ENCODE measurements at regions not wholly inside any gene's neighbourhood (a gene's known extent, or its start where the extent isn't known, plus 50 kb on each side); places are given as distances from the start of the nearest gene placed in this dataset.
"Not testable (repeated sequence)": the region's sequence is repeated elsewhere in the genome, so short reads cannot be mapped to it uniquely, and the experiment has no call there.

DNA sequence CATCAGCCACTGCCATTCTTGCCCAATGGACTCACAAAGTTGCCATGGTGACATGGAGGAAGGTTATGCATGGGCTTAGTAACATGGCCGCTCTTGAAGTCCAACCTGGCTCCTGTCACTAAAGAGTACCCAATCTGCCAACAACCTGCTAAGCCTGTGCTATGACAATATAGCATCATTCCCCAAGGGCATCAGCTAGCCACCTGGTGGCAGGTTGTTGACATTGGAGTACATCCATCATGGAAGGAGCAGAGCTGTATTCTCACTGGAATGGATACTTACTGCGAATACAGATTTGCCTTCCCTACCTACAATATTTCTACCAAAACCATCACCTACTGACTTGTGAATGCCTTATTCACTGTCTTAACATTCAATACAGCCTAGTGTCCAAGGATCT is 138.9 kb upstream of the RORA start:
- no peaks in the 10 kb centered on the region for H3K27me3 ChIP-seq (ENCODE audit: control insufficient read depth in 3 of 3, insufficient read depth in 3 of 3, low read length in 3 of 3)
- H3K4me1 ChIP-seq (ENCODE audit: control insufficient read depth in 3 of 3, insufficient read depth in 3 of 3, low read length in 3 of 3) = no peaks in the 10 kb centered on the region
- H3K4me3 ChIP-seq (ENCODE audit: low read length in 3 of 3) = no peak overlapping the region
- H3K9ac ChIP-seq (ENCODE audit: low read depth in 1 of 3, low read length in 3 of 3) = no peak overlapping the region
- H3K9me3 ChIP-seq (ENCODE audit: control insufficient read depth in 3 of 3, low read length in 3 of 3) = peaks cover 0 to 2% (median 0%) of the 10 kb centered on the region in 3 donors
- no peak overlapping the region for H3K27ac ChIP-seq (ENCODE audit: low read depth, low read length)
- no peaks in the 10 kb centered on the region for H3K36me3 ChIP-seq (ENCODE audit: control insufficient read depth in 3 of 3, insufficient read depth in 3 of 3, low read length in 3 of 3)

DNA sequence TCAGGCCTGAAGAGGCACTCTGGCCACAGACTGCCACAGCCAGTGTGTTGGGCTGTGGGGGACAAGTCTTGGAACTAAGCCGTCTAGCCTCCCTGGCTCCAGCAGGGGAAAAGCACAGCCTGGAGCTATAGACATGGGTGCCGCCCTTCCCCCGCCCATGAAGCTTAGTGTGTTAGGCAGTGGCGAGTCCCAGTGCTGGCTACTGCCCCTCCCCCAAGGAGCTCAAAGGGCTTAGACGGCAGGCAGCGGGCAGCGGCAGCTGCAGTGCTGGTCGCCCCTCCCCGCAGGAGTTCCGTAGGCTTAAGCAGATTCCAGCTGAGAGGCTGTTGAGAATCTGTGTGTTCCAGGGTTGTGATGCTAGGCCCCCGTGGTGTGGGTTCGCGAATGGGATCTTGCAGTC is 135.8 kb upstream of the RORA start:
- Histone ChIP-seq H3K4me1 (ENCODE audit: control insufficient read depth in 3 of 3, insufficient read depth in 3 of 3, low read length in 3 of 3) (no peaks in the 10 kb centered on the region), H3K27ac (ENCODE audit: low read depth, low read length) (no peak overlapping the region), H3K9ac (ENCODE audit: low read depth in 1 of 3, low read length in 3 of 3) (no peak overlapping the region), H3K27me3 (ENCODE audit: control insufficient read depth in 3 of 3, insufficient read depth in 3 of 3, low read length in 3 of 3) (no peaks in the 10 kb centered on the region), H3K36me3 (ENCODE audit: control insufficient read depth in 3 of 3, insufficient read depth in 3 of 3, low read length in 3 of 3) (no peaks in the 10 kb centered on the region), H3K4me3 (ENCODE audit: low read length in 3 of 3) (no peak overlapping the region), H3K9me3 (ENCODE audit: control insufficient read depth in 3 of 3, low read length in 3 of 3) (peaks cover 0 to 3% (median 0%) of the 10 kb centered on the region in 3 donors)

DNA sequence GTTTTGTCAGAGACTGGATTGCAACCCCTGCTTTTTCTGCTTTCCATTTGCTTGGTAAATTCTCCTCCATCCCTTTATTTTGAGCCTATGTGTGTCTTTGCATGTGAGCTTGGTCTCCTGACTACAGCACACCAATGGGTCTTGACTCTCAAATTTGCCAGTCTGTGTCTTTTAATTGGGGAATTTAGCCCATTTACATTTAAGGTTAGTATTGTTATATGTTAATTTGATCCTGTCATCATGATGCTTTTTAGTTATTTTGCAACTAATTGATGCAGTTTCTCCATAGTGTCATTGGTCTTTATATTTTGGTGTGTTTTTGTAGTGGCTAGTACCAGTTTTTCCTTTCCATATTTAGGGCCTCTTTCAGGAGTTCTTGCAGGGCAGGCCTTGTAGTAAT is 133.8 kb upstream of the RORA start:
- H3K4me3 ChIP-seq (ENCODE audit: low read length in 3 of 3); H3K27me3 ChIP-seq (ENCODE audit: control insufficient read depth in 3 of 3, insufficient read depth in 3 of 3, low read length in 3 of 3); H3K36me3 ChIP-seq (ENCODE audit: control insufficient read depth in 3 of 3, insufficient read depth in 3 of 3, low read length in 3 of 3); H3K27ac ChIP-seq (ENCODE audit: low read depth, low read length); H3K9me3 ChIP-seq (ENCODE audit: control insufficient read depth in 3 of 3, low read length in 3 of 3); H3K9ac ChIP-seq (ENCODE audit: low read depth in 1 of 3, low read length in 3 of 3); H3K4me1 ChIP-seq (ENCODE audit: control insufficient read depth in 3 of 3, insufficient read depth in 3 of 3, low read length in 3 of 3): not testable (repeated sequence)

DNA sequence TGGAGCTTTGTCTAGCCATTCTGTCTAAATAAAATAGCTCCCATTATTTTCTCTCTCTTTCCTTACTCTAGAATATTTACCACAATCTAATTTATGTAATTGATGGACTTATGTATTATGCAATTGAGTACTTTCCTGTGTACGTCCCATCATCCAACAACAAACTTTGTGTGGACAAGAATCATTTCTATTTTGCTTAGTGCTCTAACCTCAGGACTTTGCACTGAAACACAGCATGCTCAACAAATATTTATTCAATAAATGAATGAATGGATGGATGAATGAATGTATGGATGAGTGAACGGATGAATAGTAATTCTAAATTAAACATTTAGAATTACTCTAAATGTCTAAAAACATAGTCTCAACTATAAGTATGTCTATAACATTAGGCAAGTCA is 115.2 kb upstream of the RORA start:
- Histone ChIP-seq H3K27me3 (ENCODE audit: control insufficient read depth in 3 of 3, insufficient read depth in 3 of 3, low read length in 3 of 3) (no peaks in the 10 kb centered on the region), H3K36me3 (ENCODE audit: control insufficient read depth in 3 of 3, insufficient read depth in 3 of 3, low read length in 3 of 3) (no peaks in the 10 kb centered on the region), H3K27ac (ENCODE audit: low read depth, low read length) (no peak overlapping the region), H3K4me3 (ENCODE audit: low read length in 3 of 3) (no peak overlapping the region), H3K4me1 (ENCODE audit: control insufficient read depth in 3 of 3, insufficient read depth in 3 of 3, low read length in 3 of 3) (no peaks in the 10 kb centered on the region), H3K9ac (ENCODE audit: low read depth in 1 of 3, low read length in 3 of 3) (no peak overlapping the region), H3K9me3 (ENCODE audit: control insufficient read depth in 3 of 3, low read length in 3 of 3) (no peaks in the 10 kb centered on the region)

DNA sequence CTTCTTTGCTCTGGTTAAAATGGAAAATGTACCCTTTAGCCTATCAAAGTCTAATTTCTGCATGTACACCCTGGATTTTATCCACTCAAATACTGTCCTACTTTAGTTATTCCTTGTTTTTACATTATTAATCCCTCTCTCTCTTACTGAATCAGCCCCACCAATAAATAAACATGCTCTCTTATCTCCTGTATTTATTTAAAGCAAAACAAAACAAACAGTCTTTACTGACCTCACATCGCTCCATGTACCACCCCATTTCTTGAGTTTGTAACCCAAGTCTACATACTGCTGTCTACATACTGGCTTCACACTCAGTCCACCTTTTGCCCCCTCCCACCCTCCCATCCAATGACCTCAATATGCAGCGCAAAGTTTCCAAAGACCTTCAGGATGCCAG is 113.3 kb upstream of the RORA start:
- Histone ChIP-seq H3K27me3 (ENCODE audit: control insufficient read depth in 3 of 3, insufficient read depth in 3 of 3, low read length in 3 of 3) (no peaks in the 10 kb centered on the region), H3K36me3 (ENCODE audit: control insufficient read depth in 3 of 3, insufficient read depth in 3 of 3, low read length in 3 of 3) (no peaks in the 10 kb centered on the region), H3K9ac (ENCODE audit: low read depth in 1 of 3, low read length in 3 of 3) (no peak overlapping the region), H3K4me3 (ENCODE audit: low read length in 3 of 3) (no peak overlapping the region), H3K9me3 (ENCODE audit: control insufficient read depth in 3 of 3, low read length in 3 of 3) (no peaks in the 10 kb centered on the region), H3K4me1 (ENCODE audit: control insufficient read depth in 3 of 3, insufficient read depth in 3 of 3, low read length in 3 of 3) (no peaks in the 10 kb centered on the region), H3K27ac (ENCODE audit: low read depth, low read length) (no peak overlapping the region)

DNA sequence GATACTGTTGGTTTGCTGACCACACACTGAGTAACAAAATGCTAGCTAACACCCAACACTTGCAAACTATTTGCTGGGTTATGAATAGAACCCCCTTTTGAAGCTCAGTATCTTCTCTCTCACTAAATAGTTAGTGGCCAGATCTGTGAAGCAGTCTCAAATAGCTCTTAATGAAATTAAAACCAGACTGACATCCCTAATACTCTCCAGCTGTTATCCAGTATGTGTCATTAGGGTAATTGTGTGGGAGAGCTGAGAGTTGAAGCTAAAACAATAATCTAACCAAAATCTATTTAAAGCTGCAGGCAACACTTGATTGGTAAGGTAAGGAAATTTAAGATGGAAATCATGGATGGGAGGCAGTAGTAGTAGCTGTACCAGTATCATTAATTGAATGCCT is 110.4 kb upstream of the RORA start:
- H3K4me3 ChIP-seq (ENCODE audit: low read length in 3 of 3) = no peak overlapping the region
- no peaks in the 10 kb centered on the region for H3K36me3 ChIP-seq (ENCODE audit: control insufficient read depth in 3 of 3, insufficient read depth in 3 of 3, low read length in 3 of 3)

DNA sequence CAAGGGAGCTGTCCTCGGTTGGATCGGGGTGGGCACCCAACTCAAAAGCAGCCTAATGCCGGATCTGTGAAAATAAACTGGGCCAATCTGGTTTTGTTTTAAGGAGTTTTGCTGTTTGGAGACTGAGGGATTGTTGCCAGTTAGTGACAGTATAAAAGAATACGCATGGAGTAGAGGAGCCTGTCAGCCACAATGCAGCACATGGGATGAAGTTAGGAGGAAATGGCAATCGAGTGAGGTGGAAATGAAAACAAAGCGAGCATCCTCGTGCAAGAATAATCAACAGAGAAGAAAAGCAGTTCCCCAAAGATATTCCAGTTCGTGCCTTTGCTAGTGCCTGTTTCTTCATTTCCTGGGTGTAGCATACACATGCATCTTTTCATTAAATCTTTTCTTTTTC is 108.4 kb upstream of the RORA start:
- peaks cover 0 to 3% (median 0%) of the 10 kb centered on the region in 3 donors for H3K27me3 ChIP-seq (ENCODE audit: control insufficient read depth in 3 of 3, insufficient read depth in 3 of 3, low read length in 3 of 3)
- no peaks in the 10 kb centered on the region for H3K4me1 ChIP-seq (ENCODE audit: control insufficient read depth in 3 of 3, insufficient read depth in 3 of 3, low read length in 3 of 3)
- H3K4me3 ChIP-seq (ENCODE audit: low read length in 3 of 3) = no peak overlapping the region
- no peaks in the 10 kb centered on the region for H3K36me3 ChIP-seq (ENCODE audit: control insufficient read depth in 3 of 3, insufficient read depth in 3 of 3, low read length in 3 of 3)
- no peak overlapping the region for H3K27ac ChIP-seq (ENCODE audit: low read depth, low read length)
- H3K9me3 ChIP-seq (ENCODE audit: control insufficient read depth in 3 of 3, low read length in 3 of 3) = peaks cover 0 to 2% (median 2%) of the 10 kb centered on the region in 3 donors
- no peak overlapping the region for H3K9ac ChIP-seq (ENCODE audit: low read depth in 1 of 3, low read length in 3 of 3)

More for the DNA sequence above, 110.4 kb upstream of the RORA start:
- H3K9ac ChIP-seq (ENCODE audit: low read depth in 1 of 3, low read length in 3 of 3) = no peak overlapping the region
- H3K27ac ChIP-seq (ENCODE audit: low read depth, low read length) = no peak overlapping the region
- H3K9me3 ChIP-seq (ENCODE audit: control insufficient read depth in 3 of 3, low read length in 3 of 3) = peaks cover 0 to 2% (median 2%) of the 10 kb centered on the region in 3 donors
- no peaks in the 10 kb centered on the region for H3K4me1 ChIP-seq (ENCODE audit: control insufficient read depth in 3 of 3, insufficient read depth in 3 of 3, low read length in 3 of 3)
- no peaks in the 10 kb centered on the region for H3K27me3 ChIP-seq (ENCODE audit: control insufficient read depth in 3 of 3, insufficient read depth in 3 of 3, low read length in 3 of 3)

DNA sequence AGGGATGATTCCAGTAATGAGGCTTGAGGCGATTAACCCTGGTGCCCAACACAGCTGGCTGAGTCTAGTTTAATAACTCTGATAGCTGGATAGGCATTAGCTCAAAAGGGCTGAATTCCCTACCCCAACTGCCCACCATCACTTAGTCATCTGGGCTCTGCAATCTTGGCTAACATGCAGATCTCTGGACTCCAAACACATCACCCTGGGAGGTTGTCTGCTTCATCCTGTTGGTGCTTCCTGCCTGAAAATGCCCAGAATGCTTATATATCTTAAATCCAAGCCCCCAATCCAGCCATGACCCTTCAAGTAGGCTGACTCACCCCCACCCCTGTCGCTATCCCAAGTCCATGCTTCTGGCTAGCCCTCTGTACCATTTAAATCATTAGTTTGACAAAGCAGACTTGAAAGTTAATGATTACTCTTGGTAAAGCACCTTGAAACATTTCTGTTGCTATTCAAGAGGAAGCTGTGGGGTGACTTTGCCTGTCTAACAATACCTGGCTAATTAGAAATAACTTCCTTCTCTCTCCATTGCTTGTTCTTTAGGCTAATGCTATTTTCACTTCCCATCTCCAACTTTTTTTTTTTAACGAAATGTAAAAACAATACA is 107.0 kb upstream of the RORA start:
- H3K36me3 ChIP-seq (ENCODE audit: control insufficient read depth in 3 of 3, insufficient read depth in 3 of 3, low read length in 3 of 3) = no peaks in the 10 kb centered on the region
- H3K4me1 ChIP-seq (ENCODE audit: control insufficient read depth in 3 of 3, insufficient read depth in 3 of 3, low read length in 3 of 3) = no peaks in the 10 kb centered on the region
- no peak overlapping the region for H3K9ac ChIP-seq (ENCODE audit: low read depth in 1 of 3, low read length in 3 of 3)
- peaks cover 0 to 3% (median 0%) of the 10 kb centered on the region in 3 donors for H3K27me3 ChIP-seq (ENCODE audit: control insufficient read depth in 3 of 3, insufficient read depth in 3 of 3, low read length in 3 of 3)
- H3K9me3 ChIP-seq (ENCODE audit: control insufficient read depth in 3 of 3, low read length in 3 of 3) = peaks cover 0 to 2% (median 2%) of the 10 kb centered on the region in 3 donors
- no peak overlapping the region for H3K27ac ChIP-seq (ENCODE audit: low read depth, low read length)
- no peak overlapping the region for H3K4me3 ChIP-seq (ENCODE audit: low read length in 3 of 3)

DNA sequence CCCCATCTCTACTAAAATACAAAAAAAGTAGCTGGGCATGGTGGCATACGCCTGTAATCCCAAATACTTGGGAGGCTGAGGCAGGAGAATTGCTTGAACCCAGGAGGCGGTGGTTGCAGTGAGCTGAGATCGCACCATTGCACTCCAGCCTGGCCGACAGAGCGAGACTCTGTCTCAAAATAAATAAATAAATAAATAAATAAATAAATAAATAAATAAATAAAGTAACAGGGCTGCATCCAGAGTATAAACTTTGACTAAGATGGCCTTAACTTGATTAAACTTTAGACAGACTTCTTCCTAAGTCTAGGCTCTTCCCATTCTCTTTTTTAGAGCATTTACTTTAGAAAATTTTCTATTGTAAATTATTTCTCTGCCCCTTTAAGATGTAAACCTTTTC is 105.6 kb upstream of the RORA start:
- H3K4me1 ChIP-seq (ENCODE audit: control insufficient read depth in 3 of 3, insufficient read depth in 3 of 3, low read length in 3 of 3); H3K36me3 ChIP-seq (ENCODE audit: control insufficient read depth in 3 of 3, insufficient read depth in 3 of 3, low read length in 3 of 3); H3K4me3 ChIP-seq (ENCODE audit: low read length in 3 of 3); H3K27me3 ChIP-seq (ENCODE audit: control insufficient read depth in 3 of 3, insufficient read depth in 3 of 3, low read length in 3 of 3); H3K9ac ChIP-seq (ENCODE audit: low read depth in 1 of 3, low read length in 3 of 3); H3K27ac ChIP-seq (ENCODE audit: low read depth, low read length); H3K9me3 ChIP-seq (ENCODE audit: control insufficient read depth in 3 of 3, low read length in 3 of 3): not testable (repeated sequence)

DNA sequence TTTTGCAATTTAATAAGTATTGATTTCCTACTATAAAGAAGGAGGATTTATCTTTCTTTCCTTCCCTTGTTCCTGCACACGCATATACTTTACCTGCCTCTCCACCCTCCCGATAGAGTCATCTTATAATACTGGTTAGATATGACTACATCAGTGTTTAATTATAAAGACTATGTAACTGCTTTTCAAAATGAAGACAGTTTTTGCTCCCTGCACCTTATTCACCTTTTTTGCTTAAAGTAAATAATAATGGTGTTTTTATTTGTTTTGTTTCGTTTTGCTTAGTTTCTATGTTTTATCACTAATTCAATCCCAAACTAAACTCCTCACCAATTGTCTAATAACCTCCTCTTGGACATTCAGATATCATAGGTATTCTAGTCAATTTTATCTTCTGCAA is 101.9 kb upstream of the RORA start:
- Histone ChIP-seq H3K4me3 (ENCODE audit: low read length in 3 of 3) (no peak overlapping the region), H3K9ac (ENCODE audit: low read depth in 1 of 3, low read length in 3 of 3) (no peak overlapping the region), H3K9me3 (ENCODE audit: control insufficient read depth in 3 of 3, low read length in 3 of 3) (peaks cover 0 to 2% (median 2%) of the 10 kb centered on the region in 3 donors), H3K36me3 (ENCODE audit: control insufficient read depth in 3 of 3, insufficient read depth in 3 of 3, low read length in 3 of 3) (no peaks in the 10 kb centered on the region), H3K4me1 (ENCODE audit: control insufficient read depth in 3 of 3, insufficient read depth in 3 of 3, low read length in 3 of 3) (no peaks in the 10 kb centered on the region), H3K27me3 (ENCODE audit: control insufficient read depth in 3 of 3, insufficient read depth in 3 of 3, low read length in 3 of 3) (peaks cover 0 to 3% (median 0%) of the 10 kb centered on the region in 3 donors), H3K27ac (ENCODE audit: low read depth, low read length) (no peak overlapping the region)
